ENCODE measurements at regions not wholly inside any gene's neighbourhood (a gene's known extent, or its start where the extent isn't known, plus 50 kb on each side); places are given as distances from the start of the nearest gene placed in this dataset.
A peak's percentile ranks its signal among the peaks of the same experiment; 100 is the strongest.

- H3K4me3 ChIP-seq (ENCODE audit: low read depth, low read length), result no peak overlapping the region
- peak; percentile 18 for DNase-seq (ENCODE audit: low read depth)
Measured at GRCh38 chr15:95520511-95520910, 810.0 kb upstream of the NR2F2 start.

GRCh38 chr15:95520922-95521321, 809.6 kb upstream of the NR2F2 start:
- no peak for DNase-seq (ENCODE audit: low read depth)
- no peak overlapping the region for H3K4me3 ChIP-seq (ENCODE audit: low read depth, low read length)

GRCh38 chr15:95522533-95522932, 808.0 kb upstream of the NR2F2 start:
- H3K4me3 ChIP-seq (ENCODE audit: low read depth, low read length), result no peak overlapping the region
- no peak for DNase-seq (ENCODE audit: low read depth)

- no peak overlapping the region for H3K4me3 ChIP-seq (ENCODE audit: low read depth, low read length)
- no peak for DNase-seq (ENCODE audit: low read depth)
Measured at GRCh38 chr15:95528920-95529319, 801.6 kb upstream of the NR2F2 start.

GRCh38 chr15:95536638-95537037, 793.9 kb upstream of the NR2F2 start:
- H3K4me3 ChIP-seq (ENCODE audit: low read depth, low read length), result no peak overlapping the region
- no peak for DNase-seq (ENCODE audit: low read depth)

- no peak for DNase-seq (ENCODE audit: low read depth)
Measured at GRCh38 chr15:95538693-95539092, 791.8 kb upstream of the NR2F2 start.

GRCh38 chr15:95541301-95541700, 789.2 kb upstream of the NR2F2 start:
- no peak overlapping the region for H3K4me3 ChIP-seq (ENCODE audit: low read depth, low read length)
- no peak for DNase-seq (ENCODE audit: low read depth)

More at GRCh38 chr15:95538693-95539092, 791.8 kb upstream of the NR2F2 start:
- H3K4me3 ChIP-seq (ENCODE audit: low read depth, low read length), result no peak overlapping the region

- no peak overlapping the region for H3K4me3 ChIP-seq (ENCODE audit: low read depth, low read length)
- DNase-seq (ENCODE audit: low read depth), result no peak
Measured at GRCh38 chr15:95549168-95549738, 781.2 kb upstream of the NR2F2 start.

GRCh38 chr15:95550702-95551101, 779.8 kb upstream of the NR2F2 start:
- no peak for DNase-seq (ENCODE audit: low read depth)
- H3K4me3 ChIP-seq (ENCODE audit: low read depth, low read length), result no peak overlapping the region

GRCh38 chr15:95556225-95556624, 774.3 kb upstream of the NR2F2 start:
- H3K4me3 ChIP-seq (ENCODE audit: low read depth, low read length), result no peak overlapping the region
- no peak for DNase-seq (ENCODE audit: low read depth)

GRCh38 chr15:95556866-95557225, 773.7 kb upstream of the NR2F2 start:
- DNase-seq (ENCODE audit: low read depth), result peak; percentile 42
- H3K4me3 ChIP-seq (ENCODE audit: low read depth, low read length), result no peak overlapping the region

GRCh38 chr15:95557226-95558046, 773.1 kb upstream of the NR2F2 start:
- DNase-seq (ENCODE audit: low read depth), result peak; percentile 87
- H3K4me3 ChIP-seq (ENCODE audit: low read depth, low read length), result no peak overlapping the region

- H3K4me3 ChIP-seq (ENCODE audit: low read depth, low read length), result no peak overlapping the region
- DNase-seq (ENCODE audit: low read depth), result no peak
Measured at GRCh38 chr15:95558131-95558530, 772.4 kb upstream of the NR2F2 start.

GRCh38 chr15:95558916-95559315, 771.6 kb upstream of the NR2F2 start:
- DNase-seq (ENCODE audit: low read depth), result no peak
- H3K4me3 ChIP-seq (ENCODE audit: low read depth, low read length), result no peak overlapping the region

- no peak overlapping the region for H3K4me3 ChIP-seq (ENCODE audit: low read depth, low read length)
- peak; percentile 92 for DNase-seq (ENCODE audit: low read depth)
Measured at GRCh38 chr15:95559875-95560394, 770.6 kb upstream of the NR2F2 start.

- no peak overlapping the region for H3K4me3 ChIP-seq (ENCODE audit: low read depth, low read length)
- DNase-seq (ENCODE audit: low read depth), result no peak
Measured at GRCh38 chr15:95561463-95561862, 769.0 kb upstream of the NR2F2 start.

- H3K4me3 ChIP-seq (ENCODE audit: low read depth, low read length), result no peak overlapping the region
- DNase-seq (ENCODE audit: low read depth), result no peak
Measured at GRCh38 chr15:95563634-95564033, 766.9 kb upstream of the NR2F2 start.

GRCh38 chr15:95565016-95565600, 765.4 kb upstream of the NR2F2 start:
- DNase-seq (ENCODE audit: low read depth), result no peak
- H3K4me3 ChIP-seq (ENCODE audit: low read depth, low read length), result no peak overlapping the region

GRCh38 chr15:95565690-95566089, 764.8 kb upstream of the NR2F2 start:
- DNase-seq (ENCODE audit: low read depth), result no peak

GRCh38 chr15:95567686-95568085, 762.8 kb upstream of the NR2F2 start:
- DNase-seq (ENCODE audit: low read depth), result no peak
- no peak overlapping the region for H3K4me3 ChIP-seq (ENCODE audit: low read depth, low read length)

More at GRCh38 chr15:95565690-95566089, 764.8 kb upstream of the NR2F2 start:
- no peak overlapping the region for H3K4me3 ChIP-seq (ENCODE audit: low read depth, low read length)

- peak; percentile 40 for DNase-seq (ENCODE audit: low read depth)
- H3K4me3 ChIP-seq (ENCODE audit: low read depth, low read length), result no peak overlapping the region
Measured at GRCh38 chr15:95574053-95574452, 756.4 kb upstream of the NR2F2 start.
